SH-SY5Y (cell line): ENCODE measurements at regions not wholly inside any gene's neighbourhood (a gene's known extent, or its start where the extent isn't known, plus 50 kb on each side); places are given as distances from the start of the nearest gene placed in this dataset.

ENCODE experiments used
- GATA2 ChIP-seq: IDR thresholded peaks from 2 replicates; pipeline ENCODE4 v1.6.1; 2011; ENCODE audit warnings: mild to moderate bottlenecking, low read depth, low read length
- GATA3 ChIP-seq: IDR thresholded peaks from 2 replicates; pipeline ENCODE4 v1.6.1; 2011; ENCODE audit warnings: low read depth, mild to moderate bottlenecking, low read length, moderate library complexity

GRCh38 chr11:121800240-121800639 is 315.8 kb downstream of the BLID start:
- TF ChIP-seq GATA2 (no peak), GATA3 (no peak)
